Smooth muscle cell (in vitro differentiated cells): ENCODE measurements at regions not wholly inside any gene's neighbourhood (a gene's known extent, or its start where the extent isn't known, plus 50 kb on each side); places are given as distances from the start of the nearest gene placed in this dataset.

Experiments
- DNase-seq: peaks from one replicate; lab custom pipeline; 2025; ENCODE audit not compliant: unreplicated experiment; lab: John Stamatoyannopoulos, UW
- H2AFZ ChIP-seq: fragments of 200-600 bp; sonication (generic); 2 replicates; pipeline ENCODE4 v1.6.0; 2016; ENCODE audit warnings: antibody characterized with exemption, low read depth, mild to moderate bottlenecking
- H3F3A ChIP-seq: fragments of 200-600 bp; sonication (generic); 2 replicates; pipeline ENCODE4 v1.6.0; 2017; ENCODE audit warnings: antibody characterized with exemption, low read depth
- H3K27ac ChIP-seq: fragments of 200-600 bp; sonication (generic); 2 replicates; pipeline ENCODE4 v1.5.1; 2016; ENCODE audit warnings: low read depth, mild to moderate bottlenecking
- H3K27me3 ChIP-seq: fragments of 200-600 bp; sonication (generic); 2 replicates; pipeline ENCODE4 v1.6.1; 2016; ENCODE audit warnings: low read depth, mild to moderate bottlenecking
- H3K36me3 ChIP-seq: fragments of 200-600 bp; sonication (generic); 2 replicates; pipeline ENCODE4 v1.5.1; 2016; ENCODE audit warnings: low read depth
- H3K4me1 ChIP-seq: fragments of 200-600 bp; sonication (generic); 2 replicates; pipeline ENCODE4 v1.5.1; 2016; ENCODE audit warnings: low read depth
- H3K4me2 ChIP-seq: fragments of 200-600 bp; sonication (generic); 2 replicates; pipeline ENCODE4 v1.6.0; 2016; ENCODE audit warnings: mild to moderate bottlenecking
- H3K4me3 ChIP-seq: fragments of 200-600 bp; sonication (generic); 2 replicates; pipeline ENCODE4 v1.5.1; 2016; ENCODE audit warnings: mild to moderate bottlenecking
- H3K79me2 ChIP-seq: fragments of 200-600 bp; sonication (generic); 2 replicates; pipeline ENCODE4 v1.6.0; 2016; ENCODE audit warnings: low read depth, mild to moderate bottlenecking
- H3K9ac ChIP-seq: fragments of 200-600 bp; sonication (generic); 2 replicates; pipeline ENCODE4 v1.6.0; 2016; ENCODE audit warnings: low read depth
- H3K9me3 ChIP-seq: fragments of 200-600 bp; sonication (generic); replicated peaks from 2 replicates; pipeline ENCODE4 v1.5.1; 2016; ENCODE audit warnings: low read depth
- H4K20me1 ChIP-seq: fragments of 200-600 bp; sonication (generic); 2 replicates; pipeline ENCODE4 v1.6.0; 2016; ENCODE audit warnings: low read depth
- WGBS: methylation state at CpG from one replicate; pipeline ENCODE4 v1.1.7; 2016; ENCODE audit warnings: low lambda C conversion rate; 5-methylcytosine and 5-hydroxymethylcytosine counted together
- TF ChIP-seq, protein P1 (sequence below): fragments of 200-600 bp; sonication (generic); IDR thresholded peaks from 2 replicates; pipeline ENCODE4 v1.5.1; 2017; ENCODE audit warnings: borderline replicate concordance, mild to moderate bottlenecking, antibody characterized with exemption; ENCODE audit not compliant: insufficient read depth, poor library complexity, severe bottlenecking

DNA sequence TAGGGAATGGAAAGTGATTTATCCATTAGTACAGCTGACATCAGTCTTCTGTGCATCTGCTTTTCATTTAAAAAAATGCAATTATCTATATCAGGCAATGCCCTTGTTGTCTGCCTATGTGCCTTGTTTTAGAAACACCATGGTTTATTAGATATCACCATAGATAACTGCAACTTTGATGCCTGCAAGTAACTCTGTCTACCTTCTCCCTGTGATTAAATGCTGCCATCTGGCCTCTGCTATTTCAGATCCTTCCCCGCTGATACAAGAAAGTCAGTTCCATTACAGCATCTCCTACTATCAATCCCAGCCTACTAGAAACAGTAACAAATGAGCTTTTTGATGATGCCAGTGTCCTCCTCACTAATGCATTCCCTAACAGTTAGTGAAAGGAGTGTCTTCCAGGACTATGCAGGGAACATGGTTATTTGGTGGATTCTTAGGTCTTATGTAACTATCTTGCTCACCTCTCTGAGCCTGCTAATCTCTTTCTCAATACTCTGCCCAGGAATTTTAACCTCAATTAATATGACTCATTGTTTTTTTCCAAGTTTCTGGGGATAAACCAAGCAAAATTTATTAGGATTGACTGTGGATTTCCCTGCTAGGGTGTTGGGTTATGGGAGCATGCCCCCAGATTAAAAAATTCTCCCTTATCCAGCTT is 444.9 kb downstream of the RAPGEF2 start:
- no peak for DNase-seq

DNA sequence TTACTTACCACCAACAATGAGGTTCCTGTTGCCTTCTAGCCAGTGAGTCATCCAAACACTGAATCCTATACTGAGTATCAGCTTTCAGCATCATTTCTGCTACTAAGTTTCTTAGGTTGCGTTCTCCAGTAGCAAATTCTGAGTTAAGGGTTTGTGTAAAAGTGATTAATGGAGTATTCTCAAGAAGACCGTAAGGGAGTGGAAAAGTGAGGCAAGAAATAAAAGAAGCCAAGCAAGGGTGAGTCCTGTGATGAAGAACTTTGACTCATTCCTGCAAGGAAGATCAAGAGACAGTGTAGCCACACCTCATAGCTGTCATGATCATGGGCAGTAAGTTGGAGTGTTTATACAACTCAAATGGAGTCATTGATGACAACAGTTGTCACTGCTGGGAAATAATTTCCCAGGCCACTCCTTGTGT is 446.2 kb downstream of the RAPGEF2 start:
- WGBS = 72% methylated on average over 2 of the region's 2 CpGs
- no peak overlapping the region for H3K9ac ChIP-seq
- no peak overlapping the region for H2AFZ ChIP-seq
- H3K4me2 ChIP-seq = no peak overlapping the region
- H3K27ac ChIP-seq = no peak overlapping the region
- DNase-seq = no peak
- H3F3A ChIP-seq = no peaks in the 10 kb centered on the region
- TF ChIP-seq, protein P1, sequence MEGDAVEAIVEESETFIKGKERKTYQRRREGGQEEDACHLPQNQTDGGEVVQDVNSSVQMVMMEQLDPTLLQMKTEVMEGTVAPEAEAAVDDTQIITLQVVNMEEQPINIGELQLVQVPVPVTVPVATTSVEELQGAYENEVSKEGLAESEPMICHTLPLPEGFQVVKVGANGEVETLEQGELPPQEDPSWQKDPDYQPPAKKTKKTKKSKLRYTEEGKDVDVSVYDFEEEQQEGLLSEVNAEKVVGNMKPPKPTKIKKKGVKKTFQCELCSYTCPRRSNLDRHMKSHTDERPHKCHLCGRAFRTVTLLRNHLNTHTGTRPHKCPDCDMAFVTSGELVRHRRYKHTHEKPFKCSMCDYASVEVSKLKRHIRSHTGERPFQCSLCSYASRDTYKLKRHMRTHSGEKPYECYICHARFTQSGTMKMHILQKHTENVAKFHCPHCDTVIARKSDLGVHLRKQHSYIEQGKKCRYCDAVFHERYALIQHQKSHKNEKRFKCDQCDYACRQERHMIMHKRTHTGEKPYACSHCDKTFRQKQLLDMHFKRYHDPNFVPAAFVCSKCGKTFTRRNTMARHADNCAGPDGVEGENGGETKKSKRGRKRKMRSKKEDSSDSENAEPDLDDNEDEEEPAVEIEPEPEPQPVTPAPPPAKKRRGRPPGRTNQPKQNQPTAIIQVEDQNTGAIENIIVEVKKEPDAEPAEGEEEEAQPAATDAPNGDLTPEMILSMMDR = no peak
- no peaks in the 10 kb centered on the region for H4K20me1 ChIP-seq
- no peaks in the 10 kb centered on the region for H3K79me2 ChIP-seq
- H3K27me3 ChIP-seq = no peaks in the 10 kb centered on the region
- H3K9me3 ChIP-seq = no peaks in the 10 kb centered on the region
- no peak overlapping the region for H3K4me3 ChIP-seq
- no peaks in the 10 kb centered on the region for H3K4me1 ChIP-seq
- no peaks in the 10 kb centered on the region for H3K36me3 ChIP-seq

More for the DNA sequence above, 444.9 kb downstream of the RAPGEF2 start:
- Histone ChIP-seq H3K4me3 (no peak overlapping the region), H4K20me1 (no peaks in the 10 kb centered on the region), H2AFZ (no peak overlapping the region), H3K9me3 (no peaks in the 10 kb centered on the region), H3K9ac (no peak overlapping the region), H3K36me3 (no peaks in the 10 kb centered on the region), H3F3A (no peaks in the 10 kb centered on the region), H3K4me1 (no peaks in the 10 kb centered on the region), H3K27ac (no peak overlapping the region), H3K79me2 (no peaks in the 10 kb centered on the region), H3K4me2 (no peak overlapping the region), H3K27me3 (no peaks in the 10 kb centered on the region)
- WGBS = 100% methylated on average over 1 of the region's 1 CpG
- TF ChIP-seq, protein P1 = no peak

DNA sequence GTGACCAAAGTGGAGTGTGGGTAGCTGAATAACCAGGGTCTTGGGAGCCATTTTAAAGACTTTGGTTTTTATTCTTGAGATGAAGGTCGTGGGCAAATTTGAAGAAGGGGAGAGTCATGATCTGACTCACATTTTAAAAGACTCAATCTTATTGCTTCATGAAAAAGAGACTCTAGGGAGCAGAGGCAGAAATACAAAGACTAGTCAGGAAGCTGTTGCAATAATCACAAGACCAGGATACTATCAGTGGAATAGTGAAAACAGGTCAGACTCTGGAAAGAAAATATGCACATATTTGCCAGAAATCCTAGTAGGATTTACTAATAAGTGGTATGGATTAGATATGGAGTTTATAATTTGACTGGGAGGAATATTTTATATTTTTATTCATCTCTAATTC is 448.4 kb downstream of the RAPGEF2 start:
- H3K9me3 ChIP-seq = no peaks in the 10 kb centered on the region
- H3K4me1 ChIP-seq = no peaks in the 10 kb centered on the region
- no peak for DNase-seq
- H3K4me2 ChIP-seq = no peak overlapping the region
- no peaks in the 10 kb centered on the region for H4K20me1 ChIP-seq
- no peak overlapping the region for H3K27ac ChIP-seq
- no peak overlapping the region for H2AFZ ChIP-seq
- TF ChIP-seq, protein P1 = no peak
- no peaks in the 10 kb centered on the region for H3K79me2 ChIP-seq
- H3K27me3 ChIP-seq = no peaks in the 10 kb centered on the region
- H3K4me3 ChIP-seq = no peak overlapping the region
- 82% methylated on average over 1 of the region's 1 CpG for WGBS
- no peaks in the 10 kb centered on the region for H3K36me3 ChIP-seq
- no peaks in the 10 kb centered on the region for H3F3A ChIP-seq
- H3K9ac ChIP-seq = no peak overlapping the region
